HepG2 (cell line): ENCODE measurements at regions not wholly inside any gene's neighbourhood (a gene's known extent, or its start where the extent isn't known, plus 50 kb on each side); places are given as distances from the start of the nearest gene placed in this dataset.

Source experiments
- ATAC-seq: fragments of 200-7000 bp; cut with Tn5 transposase; 3 replicates; pipeline ENCODE4 v1.9.1; 2020; ENCODE audit warnings: mild to moderate bottlenecking, moderate library complexity
- BruUV-seq: library from RNA; stranded (reverse); fragments of 400-500 nt; replicated peaks from 2 replicates; lab custom pipeline; 2021; lab: Mats Ljungman, UMichigan
- CTCF ChIA-PET: fragments of 300-600 bp; formaldehyde crosslinking; extraction: SDS; loops from one replicate; lab custom pipeline; 2021; ENCODE audit warnings: low total read pairs, inconsistent platforms, low intra/inter-chr PET ratio; lab: Yijun Ruan, JAX
- POLR2A ChIA-PET: fragments of 350-600 bp; sonication (Branson Sonifier 250); formaldehyde crosslinking; loops from one replicate; lab custom pipeline; 2020; ENCODE audit warnings: antibody characterized with exemption, inconsistent platforms; lab: Yijun Ruan, JAX
- DNase-seq: peaks from one replicate; pipeline ENCODE4 v3.0.0-alpha.2; 2015; ENCODE audit warnings: low spot score
- FAIRE-seq: peaks from 3 replicates; lab custom pipeline; 2011; peaks lifted over from hg19 to GRCh38; lab: Jason Lieb, UNC
- H2AFZ ChIP-seq: one replicate; pipeline ENCODE4 v1.6.1; 2011; ENCODE audit warnings: low read length, inconsistent platforms
- H3K27ac ChIP-seq: fragments of 300-600 bp; 3 replicates; pipeline ENCODE4 v1.8.0; 2011; ENCODE audit warnings: mixed run types, mild to moderate bottlenecking, mixed read lengths, low read length, inconsistent platforms; ENCODE audit not compliant: insufficient read depth; ENCODE audit errors: extremely low read length
- H3K27me3 ChIP-seq, 2 experiments: fragments of 200-600 bp in 1 of 2; 2 replicates in 1 of 2; 3 replicates in 1 of 2; pipeline versions ENCODE4 v1.6.0 to v1.8.0; 2011; ENCODE audit warnings: low read length in 2 of 2, mild to moderate bottlenecking in 2 of 2, moderate library complexity in 2 of 2, inconsistent platforms in 1 of 2; ENCODE audit not compliant: insufficient read depth in 2 of 2, control insufficient read depth in 1 of 2
- H3K36me3 ChIP-seq, 2 experiments: fragments of 200-600 bp in 1 of 2; replicated peaks in 1 of 2; 2 replicates in 1 of 2; 3 replicates in 1 of 2; pipeline versions ENCODE4 v1.5.1 to v1.8.0; 2011; ENCODE audit warnings: low read length in 2 of 2, inconsistent platforms in 1 of 2; ENCODE audit not compliant: insufficient read depth in 2 of 2, control insufficient read depth in 1 of 2
- H3K4me1 ChIP-seq: 2 replicates; pipeline ENCODE4 v1.5.1; 2012; ENCODE audit warnings: low read length, inconsistent platforms; ENCODE audit not compliant: insufficient read depth
- H3K4me2 ChIP-seq: 2 replicates; pipeline ENCODE4 v1.6.0; 2011; ENCODE audit warnings: low read depth, low read length, inconsistent platforms
- H3K4me3 ChIP-seq, 3 experiments: fragments of 200-600 bp in 1 of 3; sonication (generic), shearing (Covaris generic) in 1 of 3; replicated peaks in 1 of 3; 2 replicates each; pipeline ENCODE4 v1.5.1; 2011 to 2016; ENCODE audit warnings: low read length in 3 of 3, inconsistent platforms in 2 of 3, low read depth in 2 of 3, mild to moderate bottlenecking in 2 of 3, control low read depth in 1 of 3, mixed read lengths in 1 of 3; ENCODE audit not compliant: insufficient read depth in 1 of 3
- H3K79me2 ChIP-seq: one replicate; pipeline ENCODE4 v1.6.1; 2011; ENCODE audit warnings: low read length, inconsistent platforms; ENCODE audit not compliant: insufficient read depth
- H3K9ac ChIP-seq: 2 replicates; pipeline ENCODE4 v1.6.0; 2011; ENCODE audit warnings: mild to moderate bottlenecking, low read depth, low read length, inconsistent platforms; ENCODE audit not compliant: insufficient read depth
- H3K9me3 ChIP-seq: 2 replicates; pipeline ENCODE4 v1.5.1; 2012; ENCODE audit warnings: mild to moderate bottlenecking, low read length
- H4K20me1 ChIP-seq: 2 replicates; pipeline ENCODE4 v1.6.0; 2011; ENCODE audit warnings: inconsistent platforms, mild to moderate bottlenecking, low read length, moderate library complexity; ENCODE audit not compliant: insufficient read depth
- ASH2L ChIP-seq: fragments of 300-600, 200-600 bp; sonication (generic); IDR thresholded peaks from 2 replicates; pipeline ENCODE4 v1.7.0; 2017; ENCODE audit warnings: low read depth, mild to moderate bottlenecking, moderate library complexity, mixed read lengths, low read length; ENCODE audit not compliant: insufficient read length
- IRF2 ChIP-seq: IDR thresholded peaks from 2 replicates; pipeline ENCODE4 v1.6.1; 2018; ENCODE audit warnings: missing genetic modification reagents, missing compliant biosample characterization
- RAD21 ChIP-seq: fragments of 450-650 bp; formaldehyde crosslinking; IDR thresholded peaks from 2 replicates; pipeline ENCODE4 v1.5.0; 2020; ENCODE audit warnings: mild to moderate bottlenecking
- RARA ChIP-seq: IDR thresholded peaks from 2 replicates; pipeline ENCODE4 v1.6.1; 2016; ENCODE audit warnings: missing genetic modification reagents, missing compliant biosample characterization
- SALL2 ChIP-seq: sonication (generic); formaldehyde crosslinking; IDR thresholded peaks from 2 replicates; pipeline ENCODE4 v1.8.1; 2023; ENCODE audit warnings: mild to moderate bottlenecking, missing genetic modification reagents, inconsistent platforms
- SMC3 ChIP-seq: IDR thresholded peaks from 2 replicates; pipeline ENCODE4 v1.6.1; 2011; ENCODE audit warnings: low read length, improper control_type of control experiment
- STAG1 ChIP-seq: sonication (generic); formaldehyde crosslinking; IDR thresholded peaks from 2 replicates; pipeline ENCODE4 v1.4.0; 2020; ENCODE audit warnings: missing genetic modification reagents
- TBX2 ChIP-seq: sonication (generic); formaldehyde crosslinking; IDR thresholded peaks from 2 replicates; pipeline ENCODE4 v1.5.0; 2020; ENCODE audit warnings: missing genetic modification reagents, mild to moderate bottlenecking, borderline replicate concordance
- ZNF512 ChIP-seq: sonication (generic); formaldehyde crosslinking; IDR thresholded peaks from 2 replicates; pipeline ENCODE4 v1.4.0; 2020; ENCODE audit warnings: mild to moderate bottlenecking, missing genetic modification reagents
- ZNF644 ChIP-seq: IDR thresholded peaks from 2 replicates; pipeline ENCODE4 v1.6.1; 2016; ENCODE audit warnings: low read depth
- ZZZ3 ChIP-seq: sonication (generic); formaldehyde crosslinking; IDR thresholded peaks from 2 replicates; pipeline ENCODE4 v1.4.0; 2020; ENCODE audit warnings: missing genetic modification reagents, mild to moderate bottlenecking, borderline replicate concordance
- WGBS: methylation state at CpG from one replicate; pipeline ENCODE4 v1.1.6; 2017; ENCODE audit warnings: low lambda C conversion rate; 5-methylcytosine and 5-hydroxymethylcytosine counted together
- in situ Hi-C: cut with HindIII; loops from 2 replicates; pipeline ENCODE4 v1.10.0; 2017; ENCODE audit warnings: low pct_unique_long_range_greater_than_20kb; ENCODE audit not compliant: extremely low pct_ligation_motif_present
- intact Hi-C: fragments of 100-400 bp; cut with micrococcal nuclease; formaldehyde crosslinking; loops from one replicate; pipeline ENCODE4 v1.10.0; 2022; ENCODE audit not compliant: unreplicated experiment
- TF ChIP-seq, protein P1 (sequence below), 2 experiments: fragments of 450-650 bp in 1 of 2; sonication (generic) in 1 of 2; formaldehyde crosslinking; IDR thresholded peaks; 2 replicates each; pipeline versions ENCODE4 v1.5.0 to v1.8.0; 2020 to 2022; ENCODE audit warnings: mild to moderate bottlenecking in 1 of 2, missing genetic modification reagents in 1 of 2
- TF ChIP-seq, protein P2 (sequence below), 2 experiments: sonication (generic) in 1 of 2; formaldehyde crosslinking in 1 of 2; IDR thresholded peaks; 2 replicates each; pipeline versions ENCODE4 v1.4.0 to v1.6.1; 2018 to 2020; ENCODE audit warnings: missing genetic modification reagents in 2 of 2, borderline replicate concordance in 1 of 2, low read depth in 1 of 2, mild to moderate bottlenecking in 1 of 2, missing biosample characterization in 1 of 2

- CTCF ChIA-PET = no interaction called here
Measured at GRCh38 chr6:113304116-113304515, 553.0 kb upstream of the MARCKS start.

DNA sequence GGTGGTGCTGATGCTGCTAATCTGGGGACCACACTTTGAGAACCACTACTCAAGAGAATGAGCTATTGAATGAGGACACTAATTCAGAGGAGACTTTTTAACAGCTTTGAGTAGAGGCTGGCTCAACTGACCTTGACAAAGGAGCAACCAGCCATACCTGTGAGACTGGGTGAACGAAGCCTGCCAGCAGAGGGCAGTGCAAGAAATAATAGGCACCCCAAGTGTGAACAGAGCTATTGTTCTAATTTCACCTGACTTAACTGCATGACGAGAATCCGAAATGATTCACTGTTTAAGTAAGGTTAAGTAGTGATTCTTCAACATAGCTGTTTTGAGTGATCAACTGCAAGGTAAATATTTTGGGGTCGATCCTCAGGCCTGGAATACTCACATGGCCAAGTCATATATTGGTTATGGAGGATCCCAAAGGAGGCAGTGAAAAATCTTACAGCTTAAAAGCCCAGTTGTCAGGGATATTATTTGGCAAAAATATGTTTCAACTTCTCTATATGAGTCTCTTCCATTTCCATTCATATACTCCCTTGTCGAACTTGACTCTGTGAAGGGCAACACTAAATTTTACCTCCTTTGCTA, 550.5 kb upstream of the MARCKS start:
- Histone ChIP-seq H3K27ac (no peak overlapping the region), H3K4me2 (peak overlapping the region; percentile 45), H3K9me3 (no peaks in the 10 kb centered on the region), H3K79me2 (no peaks in the 10 kb centered on the region), H2AFZ (no peak overlapping the region), H3K27me3 (no peaks in the 10 kb centered on the region), H3K36me3 (no peaks in the 10 kb centered on the region), H3K4me1 (peaks cover 9% of the 10 kb centered on the region; the same call in 1 of the 2 replicates), H4K20me1 (no peaks in the 10 kb centered on the region), H3K9ac (no peak overlapping the region), H3K4me3 (no peak overlapping the region; a peak in 1 of 6 replicates)
- ATAC-seq (peak; percentile 98), FAIRE-seq (peak; percentile 82), DNase-seq (peak; percentile 62)
- in situ Hi-C loops (loop anchor here (5.0 kb wide), 1 partner anchor 551 kb away; the partner anchor contains the start of gene MARCKS), intact Hi-C loops (loop anchor here (1.0 to 5.0 kb wide), 7 partner anchors 46 to 573 kb away; no protein-coding TSS in a partner anchor)
- CTCF ChIA-PET = interaction anchor here (0.6 to 1.3 kb wide), 2 partner anchors 573 to 603 kb away, joined by 3 to 14 read pairs; no protein-coding TSS in a partner anchor
- POLR2A ChIA-PET = interaction anchor here (1.0 to 1.6 kb wide), 5 partner anchors 46 to 566 kb away, joined by 4 to 12 read pairs (median 4); no protein-coding TSS in a partner anchor
- WGBS = 22% methylated on average over 4 of the region's 5 CpGs
- BruUV-seq = no TSS peak
- peak; percentile 88 for TF ChIP-seq STAG1 (CRISPR knock-in tag)
- TF ChIP-seq SALL2 = no peak
- no peak for TF ChIP-seq ASH2L
- TF ChIP-seq, protein P1, sequence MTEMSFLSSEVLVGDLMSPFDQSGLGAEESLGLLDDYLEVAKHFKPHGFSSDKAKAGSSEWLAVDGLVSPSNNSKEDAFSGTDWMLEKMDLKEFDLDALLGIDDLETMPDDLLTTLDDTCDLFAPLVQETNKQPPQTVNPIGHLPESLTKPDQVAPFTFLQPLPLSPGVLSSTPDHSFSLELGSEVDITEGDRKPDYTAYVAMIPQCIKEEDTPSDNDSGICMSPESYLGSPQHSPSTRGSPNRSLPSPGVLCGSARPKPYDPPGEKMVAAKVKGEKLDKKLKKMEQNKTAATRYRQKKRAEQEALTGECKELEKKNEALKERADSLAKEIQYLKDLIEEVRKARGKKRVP (CRISPR knock-in tag; IDR thresholded peaks at IDR 0.05) = 0 out of 4 replicates have a peak, but pooled peaks of 1 of the 2 experiments have one; percentile 28
- TF ChIP-seq IRF2 (CRISPR knock-in tag) = 0 out of 2 replicates have a peak, but pooled peaks have one; percentile 37
- 0 out of 2 replicates have a peak, but pooled peaks have one; percentile 14 for TF ChIP-seq RARA
- TF ChIP-seq, protein P2, sequence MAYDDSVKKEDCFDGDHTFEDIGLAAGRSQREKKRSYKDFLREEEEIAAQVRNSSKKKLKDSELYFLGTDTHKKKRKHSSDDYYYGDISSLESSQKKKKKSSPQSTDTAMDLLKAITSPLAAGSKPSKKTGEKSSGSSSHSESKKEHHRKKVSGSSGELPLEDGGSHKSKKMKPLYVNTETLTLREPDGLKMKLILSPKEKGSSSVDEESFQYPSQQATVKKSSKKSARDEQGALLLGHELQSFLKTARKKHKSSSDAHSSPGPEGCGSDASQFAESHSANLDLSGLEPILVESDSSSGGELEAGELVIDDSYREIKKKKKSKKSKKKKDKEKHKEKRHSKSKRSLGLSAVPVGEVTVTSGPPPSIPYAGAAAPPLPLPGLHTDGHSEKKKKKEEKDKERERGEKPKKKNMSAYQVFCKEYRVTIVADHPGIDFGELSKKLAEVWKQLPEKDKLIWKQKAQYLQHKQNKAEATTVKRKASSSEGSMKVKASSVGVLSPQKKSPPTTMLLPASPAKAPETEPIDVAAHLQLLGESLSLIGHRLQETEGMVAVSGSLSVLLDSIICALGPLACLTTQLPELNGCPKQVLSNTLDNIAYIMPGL (CRISPR knock-in tag; IDR thresholded peaks at IDR 0.05; ENCODE audit: borderline replicate concordance in 1 of 2, low read depth in 1 of 2) = peak; percentile 34 to 54; a peak in 2 of 4 replicates
- peak; percentile 94 for TF ChIP-seq SMC3
- TF ChIP-seq ZNF512 (CRISPR knock-in tag) = no peak
- TF ChIP-seq ZZZ3 (CRISPR knock-in tag) = no peak
- peak; percentile 47; the same call in 1 of the 2 replicates for TF ChIP-seq TBX2 (CRISPR knock-in tag)
- TF ChIP-seq RAD21 (CRISPR knock-in tag) = peak; percentile 81

More at GRCh38 chr6:113304116-113304515, 553.0 kb upstream of the MARCKS start:
- no peaks in the 10 kb centered on the region for H3K9me3 ChIP-seq
- no peaks in the 10 kb centered on the region for H4K20me1 ChIP-seq
- H3K4me1 ChIP-seq = peaks cover 9% of the 10 kb centered on the region; the same call in 1 of the 2 replicates
- H3K27ac ChIP-seq = no peak overlapping the region
- no peak for DNase-seq
- in situ Hi-C loops = no loop called here
- WGBS = 97% methylated on average over 1 of the region's 1 CpG
- intact Hi-C loops = no loop called here
- H3K27me3 ChIP-seq = no peaks in the 10 kb centered on the region
- POLR2A ChIA-PET = no interaction called here
- no peaks in the 10 kb centered on the region for H3K36me3 ChIP-seq
- BruUV-seq = no TSS peak
- H2AFZ ChIP-seq = no peak overlapping the region
- TF ChIP-seq ZNF644 = no peak
- no peak overlapping the region for H3K4me2 ChIP-seq
- ATAC-seq = no peak
- no peak overlapping the region for H3K9ac ChIP-seq
- H3K79me2 ChIP-seq = no peaks in the 10 kb centered on the region
- no peak for FAIRE-seq
- no peak overlapping the region for H3K4me3 ChIP-seq
